ENCODE measurements at regions not wholly inside any gene's neighbourhood (a gene's known extent, or its start where the extent isn't known, plus 50 kb on each side); places are given as distances from the start of the nearest gene placed in this dataset.
"Not testable (repeated sequence)": the region's sequence is repeated elsewhere in the genome, so short reads cannot be mapped to it uniquely, and the experiment has no call there.

DNA sequence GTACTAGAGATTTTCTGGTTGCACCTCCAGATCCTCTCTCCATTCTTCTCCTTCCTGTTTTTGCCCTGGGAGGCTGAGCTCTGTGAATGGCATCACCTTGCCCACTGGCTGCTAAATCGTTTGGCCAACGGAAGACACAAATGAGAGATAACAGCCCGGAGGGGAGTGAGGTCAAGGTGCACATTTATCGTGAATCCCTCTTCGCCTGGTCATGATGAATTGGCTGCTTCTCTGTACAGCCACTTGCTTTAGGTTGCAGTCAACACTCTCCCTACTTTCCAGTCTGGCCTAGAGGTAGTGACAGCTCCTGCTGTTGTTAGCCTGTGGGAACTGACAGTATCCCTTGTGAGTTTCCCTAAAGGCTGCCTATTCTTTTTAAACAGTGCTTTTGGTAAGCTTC is 85.4 kb upstream of the CHCHD3 start:
- no peaks in the 10 kb centered on the region for H3K4me1 Mint-ChIP-seq
- H3K27me3 Mint-ChIP-seq: peaks cover 17 to 29% (median 21%) of the 10 kb centered on the region in 3 donors
- H3K36me3 Mint-ChIP-seq: no peaks in the 10 kb centered on the region
- H3K27ac Mint-ChIP-seq: no peak overlapping the region
- H3K9me3 Mint-ChIP-seq: peaks cover 0 to 3% (median 0%) of the 10 kb centered on the region in 7 donors
- no peak for DNase-seq
- no peak for ATAC-seq (ENCODE audit: low read depth in 2 of 2)
- no peak overlapping the region for H3K4me3 Mint-ChIP-seq

DNA sequence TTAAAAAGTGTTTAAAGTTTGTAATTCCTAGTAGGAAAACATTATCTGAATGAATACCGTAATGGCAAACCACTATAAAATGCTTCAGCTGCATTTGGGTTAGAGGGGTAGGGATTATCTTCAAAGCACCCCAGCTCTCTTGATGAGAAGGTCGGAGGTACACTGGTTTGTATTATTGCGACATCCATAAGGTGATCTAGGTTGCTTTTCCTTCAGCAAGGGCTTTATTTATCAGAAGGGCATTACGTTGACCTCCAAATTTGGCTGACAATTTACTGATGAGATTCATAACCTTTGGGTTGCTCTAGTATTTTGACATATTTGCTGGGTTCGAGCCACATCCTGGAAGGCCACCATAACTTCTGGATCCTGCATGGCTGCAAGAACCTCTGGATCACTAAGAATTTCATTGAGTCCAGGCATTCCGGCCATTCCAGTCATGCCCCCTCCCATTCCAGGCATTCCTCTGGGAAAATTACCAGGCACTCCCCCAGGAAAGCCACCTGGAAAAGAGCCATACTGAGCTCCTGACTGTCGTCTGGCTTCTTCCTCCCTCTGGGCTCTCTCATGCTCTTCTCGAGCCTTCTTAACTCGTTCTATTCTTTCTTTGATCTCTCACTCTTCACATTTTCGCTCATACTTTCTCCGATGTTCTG is 83.6 kb upstream of the EXOC4 start:
- not testable (repeated sequence) for H3K27ac Mint-ChIP-seq; H3K36me3 Mint-ChIP-seq; H3K4me1 Mint-ChIP-seq; H3K4me3 Mint-ChIP-seq; ATAC-seq (ENCODE audit: low read depth in 2 of 2); H3K9me3 Mint-ChIP-seq; DNase-seq
- peaks cover 8 to 26% (median 13%) of the 10 kb centered on the region in 3 donors for H3K27me3 Mint-ChIP-seq

DNA sequence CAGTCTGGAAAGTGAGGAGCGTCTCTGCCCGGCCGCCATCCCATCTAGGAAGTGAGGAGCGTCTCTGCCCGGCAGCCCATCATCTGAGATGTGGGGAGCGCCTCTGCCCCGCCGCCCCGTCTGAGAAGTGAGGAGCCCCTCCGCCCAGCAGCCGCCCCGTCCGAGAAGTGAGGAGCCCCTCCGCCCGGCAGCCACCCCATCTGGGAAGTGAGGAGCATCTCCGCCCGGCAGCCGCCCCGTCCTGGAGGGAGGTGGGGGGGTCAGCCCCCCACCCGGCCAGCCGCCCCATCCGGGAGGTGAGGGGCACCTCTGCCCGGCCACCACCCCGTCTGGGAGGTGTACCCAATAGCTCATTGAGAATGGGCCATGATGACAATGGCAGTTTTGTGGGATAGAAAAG is 75.4 kb upstream of the EXOC4 start:
- H3K4me3 Mint-ChIP-seq; DNase-seq; H3K4me1 Mint-ChIP-seq; H3K27ac Mint-ChIP-seq; H3K36me3 Mint-ChIP-seq; ATAC-seq (ENCODE audit: low read depth in 2 of 2): not testable (repeated sequence)
- Mint-ChIP-seq H3K27me3 (peaks cover 0 to 28% (median 0%) of the 10 kb centered on the region in 3 donors), H3K9me3 (peaks cover 4 to 21% (median 8%) of the 10 kb centered on the region in 7 donors)

DNA sequence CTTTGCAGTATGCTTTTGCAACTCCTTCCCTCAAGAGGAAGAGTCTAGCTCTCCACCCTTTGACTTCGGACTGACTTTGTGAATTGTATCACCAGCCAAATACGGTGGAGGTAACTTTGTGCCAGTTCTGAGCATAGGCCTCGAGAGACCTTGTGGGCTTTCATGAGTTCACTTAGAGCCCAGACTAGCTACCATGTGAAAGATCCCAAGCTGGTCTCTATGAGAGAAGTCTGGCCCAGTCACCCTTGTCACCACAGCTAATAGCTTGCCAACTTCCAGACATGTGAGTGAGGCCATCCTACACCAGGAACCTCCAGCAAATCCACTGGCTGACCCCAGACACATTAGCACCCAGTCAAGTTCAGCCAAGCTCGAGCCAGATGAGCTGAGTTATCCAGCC is 72.2 kb upstream of the EXOC4 start:
- no peak overlapping the region for H3K27ac Mint-ChIP-seq
- H3K27me3 Mint-ChIP-seq: peaks cover 0 to 13% (median 0%) of the 10 kb centered on the region in 3 donors
- no peak overlapping the region for H3K4me3 Mint-ChIP-seq
- no peak for DNase-seq
- ATAC-seq (ENCODE audit: low read depth in 2 of 2): no peak
- H3K9me3 Mint-ChIP-seq: peaks cover 4 to 17% (median 8%) of the 10 kb centered on the region in 7 donors
- no peaks in the 10 kb centered on the region for H3K4me1 Mint-ChIP-seq
- no peaks in the 10 kb centered on the region for H3K36me3 Mint-ChIP-seq

DNA sequence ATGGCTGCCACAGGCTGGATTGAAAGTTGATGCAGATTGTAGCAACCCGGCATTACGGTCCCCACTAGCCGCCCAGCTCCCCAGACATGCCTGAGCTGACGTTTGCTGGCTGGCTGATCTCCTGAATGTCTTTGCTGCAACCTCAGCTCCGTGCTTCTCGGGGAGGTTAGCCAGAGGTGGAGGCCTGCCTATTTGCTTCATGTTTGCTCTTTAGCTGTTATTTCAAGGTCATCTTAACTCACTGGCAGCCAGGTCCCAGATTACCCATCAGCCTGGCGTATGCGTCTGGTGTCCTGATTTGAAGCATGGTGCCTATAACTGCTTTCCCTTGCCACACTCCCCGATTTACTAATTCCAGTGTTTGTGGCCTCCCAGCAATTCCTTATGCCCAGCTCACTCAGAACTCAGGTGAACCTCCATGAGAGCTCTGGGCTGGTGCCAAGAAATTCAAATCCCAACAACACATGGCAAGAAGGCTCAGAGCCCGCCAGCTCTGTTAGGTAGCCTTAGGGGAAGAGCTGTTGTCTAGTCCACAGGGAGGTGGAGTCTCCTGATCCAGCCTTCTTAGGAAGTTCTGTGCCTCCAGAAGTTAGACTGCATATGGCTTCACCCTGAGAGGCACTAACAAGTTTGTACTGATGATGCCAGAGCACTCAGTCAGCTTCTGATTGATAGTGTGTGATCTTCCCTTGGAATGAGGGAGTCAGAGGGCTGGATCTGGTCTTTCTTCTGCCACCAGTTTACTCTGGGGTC is 69.7 kb upstream of the EXOC4 start:
- H3K27me3 Mint-ChIP-seq: peaks cover 0 to 18% (median 4%) of the 10 kb centered on the region in 3 donors
- no peaks in the 10 kb centered on the region for H3K36me3 Mint-ChIP-seq
- no peak for DNase-seq
- H3K4me1 Mint-ChIP-seq: no peaks in the 10 kb centered on the region
- H3K4me3 Mint-ChIP-seq: no peak overlapping the region
- no peak for ATAC-seq (ENCODE audit: low read depth in 2 of 2)
- H3K9me3 Mint-ChIP-seq: peaks cover 4 to 11% (median 6%) of the 10 kb centered on the region in 7 donors
- H3K27ac Mint-ChIP-seq: no peak overlapping the region

DNA sequence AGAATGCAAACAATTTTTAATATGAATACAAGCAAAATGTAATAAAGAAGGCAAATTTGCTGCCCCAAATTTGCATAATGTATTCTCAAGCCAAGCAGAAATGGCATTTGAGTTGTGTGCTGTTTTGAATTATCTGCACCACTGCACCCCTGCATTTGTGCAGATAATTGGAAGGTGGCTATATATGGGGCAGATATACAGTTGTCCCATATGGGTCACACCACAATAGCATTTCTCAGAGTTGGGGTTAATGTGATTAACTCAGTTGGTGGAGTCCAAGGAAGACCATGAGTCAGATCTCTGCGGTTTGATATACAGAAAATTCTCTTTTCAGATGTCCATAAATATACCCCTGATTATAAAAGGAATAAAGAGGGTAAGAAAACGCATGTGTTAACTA is 68.9 kb upstream of the EXOC4 start:
- no peak for DNase-seq

DNA sequence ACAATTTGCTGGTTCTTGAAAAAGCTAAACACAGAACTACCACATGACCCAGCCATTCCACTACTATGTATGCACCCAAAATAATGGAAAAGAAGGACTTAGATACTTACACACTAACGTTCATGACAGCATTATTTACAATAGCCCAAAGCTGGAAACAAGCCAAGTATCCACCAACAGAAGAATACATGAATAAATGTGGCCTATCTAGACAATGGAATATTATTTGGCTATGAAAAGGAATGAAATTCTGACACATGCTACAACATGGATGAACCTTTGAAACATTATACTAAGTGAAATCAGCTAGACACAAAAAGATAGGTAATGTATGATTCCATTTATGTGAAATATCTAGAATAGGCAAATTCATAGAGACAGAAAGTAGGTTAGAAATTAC is 67.4 kb upstream of the EXOC4 start:
- DNase-seq (no peak), ATAC-seq (ENCODE audit: low read depth in 2 of 2) (no peak)
- H3K27me3 Mint-ChIP-seq: peaks cover 4 to 11% (median 6%) of the 10 kb centered on the region in 3 donors
- no peaks in the 10 kb centered on the region for H3K36me3 Mint-ChIP-seq
- peaks cover 0 to 4% (median 0%) of the 10 kb centered on the region in 7 donors for H3K9me3 Mint-ChIP-seq
- no peaks in the 10 kb centered on the region for H3K4me1 Mint-ChIP-seq
- no peak overlapping the region for H3K4me3 Mint-ChIP-seq
- H3K27ac Mint-ChIP-seq: no peak overlapping the region

More for the DNA sequence above, 68.9 kb upstream of the EXOC4 start:
- Mint-ChIP-seq H3K36me3 (no peaks in the 10 kb centered on the region), H3K4me3 (no peak overlapping the region), H3K27me3 (peaks cover 0 to 13% (median 4%) of the 10 kb centered on the region in 3 donors), H3K4me1 (no peaks in the 10 kb centered on the region), H3K9me3 (peaks cover 0 to 4% (median 1%) of the 10 kb centered on the region in 7 donors), H3K27ac (no peak overlapping the region)
- no peak for ATAC-seq (ENCODE audit: low read depth in 2 of 2)

DNA sequence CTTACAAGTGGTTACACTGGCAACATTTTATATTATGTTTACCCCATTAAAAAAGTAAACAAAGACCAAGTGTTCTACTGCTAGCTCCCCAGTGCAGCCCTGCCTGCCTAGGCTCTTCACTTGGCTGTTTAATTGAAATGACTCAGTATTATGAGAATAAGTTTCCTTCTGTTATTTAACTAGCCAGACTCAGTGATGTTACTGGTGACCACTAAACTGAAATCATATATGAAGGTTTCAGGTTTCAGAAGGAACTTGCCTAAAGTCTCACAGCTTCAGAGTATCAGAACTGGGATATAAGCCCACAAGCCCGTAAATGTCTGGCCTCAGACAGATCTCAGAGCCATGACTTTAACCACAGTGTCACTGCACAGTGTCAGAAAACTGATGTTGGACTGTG is 66.8 kb upstream of the EXOC4 start:
- H3K36me3 Mint-ChIP-seq: no peaks in the 10 kb centered on the region
- H3K9me3 Mint-ChIP-seq: peaks cover 0 to 4% (median 0%) of the 10 kb centered on the region in 7 donors
- H3K27me3 Mint-ChIP-seq: peaks cover 4 to 12% (median 9%) of the 10 kb centered on the region in 3 donors
- H3K4me3 Mint-ChIP-seq: no peak overlapping the region
- DNase-seq (no peak), ATAC-seq (ENCODE audit: low read depth in 2 of 2) (no peak)
- H3K4me1 Mint-ChIP-seq: no peaks in the 10 kb centered on the region
- H3K27ac Mint-ChIP-seq: no peak overlapping the region

DNA sequence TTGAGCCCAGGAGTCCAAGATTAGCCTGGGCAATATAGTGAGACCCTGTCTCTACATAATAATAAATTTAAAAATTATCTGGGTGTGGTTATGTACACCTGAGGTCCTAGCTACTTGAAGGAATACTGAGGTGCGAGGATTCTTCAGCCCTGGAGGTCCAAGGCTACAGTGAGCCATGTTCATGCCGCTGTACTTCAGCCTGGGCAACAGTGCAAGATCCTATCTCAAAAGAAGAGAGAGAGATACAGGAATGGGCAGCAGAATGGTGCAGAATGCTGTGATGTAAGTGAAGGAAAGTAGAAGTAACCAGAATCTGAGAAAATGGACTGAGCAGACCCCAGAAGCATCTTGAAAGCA is 62.7 kb upstream of the EXOC4 start:
- Mint-ChIP-seq H3K36me3 (no peaks in the 10 kb centered on the region), H3K27ac (no peak overlapping the region), H3K4me3 (no peak overlapping the region), H3K4me1 (no peaks in the 10 kb centered on the region), H3K9me3 (peaks cover 0 to 16% (median 5%) of the 10 kb centered on the region in 7 donors), H3K27me3 (peaks cover 4 to 18% (median 17%) of the 10 kb centered on the region in 3 donors)
- ATAC-seq (ENCODE audit: low read depth in 2 of 2) (no peak), DNase-seq (no peak)

DNA sequence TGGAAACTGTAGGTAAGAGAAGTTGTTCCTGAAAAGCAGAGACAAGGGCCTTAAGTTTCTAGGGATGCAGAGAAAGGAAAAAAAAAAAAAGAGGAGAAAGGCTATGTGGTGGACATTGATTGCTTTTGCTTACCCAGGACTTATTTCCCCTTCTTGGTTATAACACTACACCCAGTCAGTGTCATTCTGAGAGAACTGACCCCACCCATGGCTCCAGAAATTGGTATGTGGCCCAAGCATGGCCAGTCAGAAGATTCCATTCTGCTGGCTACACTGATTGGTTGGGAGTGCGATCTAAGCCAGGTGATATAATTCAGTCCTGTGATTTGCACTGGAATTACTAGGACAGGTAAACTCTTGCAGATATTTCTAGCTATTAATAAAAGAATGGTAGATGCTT is 62.2 kb upstream of the EXOC4 start:
- Mint-ChIP-seq H3K9me3 (peaks cover 0 to 16% (median 5%) of the 10 kb centered on the region in 7 donors), H3K27me3 (peaks cover 4 to 18% (median 17%) of the 10 kb centered on the region in 3 donors), H3K36me3 (no peaks in the 10 kb centered on the region), H3K4me3 (no peak overlapping the region), H3K4me1 (no peaks in the 10 kb centered on the region), H3K27ac (no peak overlapping the region)
- no peak for DNase-seq
- ATAC-seq (ENCODE audit: low read depth in 2 of 2): no peak

DNA sequence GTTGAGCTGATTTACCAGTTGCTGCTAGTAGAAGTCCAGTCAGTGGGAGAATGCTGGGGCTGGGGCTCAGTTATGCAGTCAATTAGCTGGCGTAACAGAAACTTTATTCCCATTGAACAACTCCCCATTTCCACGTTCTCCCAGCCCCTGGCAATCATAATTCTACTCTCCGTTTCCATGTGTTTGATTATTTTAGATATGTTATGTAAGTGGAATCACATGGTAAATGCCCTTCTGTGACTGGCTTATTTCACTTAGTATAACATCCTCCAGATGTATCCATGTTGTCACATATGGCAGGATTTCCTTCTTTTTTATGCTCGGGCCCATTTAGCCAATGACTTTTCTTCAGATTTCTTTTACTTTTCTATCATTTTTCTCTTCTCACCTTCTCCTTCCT is 61.1 kb upstream of the EXOC4 start:
- Mint-ChIP-seq H3K4me3 (no peak overlapping the region), H3K36me3 (no peaks in the 10 kb centered on the region), H3K27ac (no peak overlapping the region), H3K9me3 (peaks cover 0 to 12% (median 5%) of the 10 kb centered on the region in 7 donors), H3K27me3 (peaks cover 0 to 21% (median 11%) of the 10 kb centered on the region in 3 donors), H3K4me1 (no peaks in the 10 kb centered on the region)
- ATAC-seq (ENCODE audit: low read depth in 2 of 2) (no peak), DNase-seq (no peak)

DNA sequence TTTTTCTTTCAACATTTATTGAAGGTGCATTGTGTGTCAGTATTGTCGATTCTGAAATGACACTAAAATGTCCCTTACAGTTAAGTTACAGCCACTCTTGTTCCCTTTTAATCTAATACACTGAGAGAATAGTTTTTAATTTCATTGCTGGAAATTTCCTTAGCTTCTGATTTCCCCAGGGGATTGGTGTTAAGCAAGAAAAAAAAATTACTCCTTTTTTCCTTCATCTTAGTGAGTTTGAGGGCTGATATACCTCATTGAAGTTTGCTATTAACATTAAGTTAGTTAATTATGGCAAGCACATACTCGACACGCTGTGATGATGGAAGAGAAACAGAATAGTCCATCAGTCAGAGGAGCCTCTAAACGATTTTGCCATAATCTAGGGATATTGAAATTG is 57.0 kb upstream of the EXOC4 start:
- Mint-ChIP-seq H3K9me3 (peaks cover 0 to 12% (median 5%) of the 10 kb centered on the region in 7 donors), H3K27me3 (peaks cover 6 to 22% (median 20%) of the 10 kb centered on the region in 3 donors), H3K4me1 (no peaks in the 10 kb centered on the region), H3K36me3 (no peaks in the 10 kb centered on the region), H3K27ac (peak overlapping the region in 1 of 6 donors; percentile 29), H3K4me3 (no peak overlapping the region)
- ATAC-seq (ENCODE audit: low read depth in 2 of 2) (no peak), DNase-seq (no peak)

DNA sequence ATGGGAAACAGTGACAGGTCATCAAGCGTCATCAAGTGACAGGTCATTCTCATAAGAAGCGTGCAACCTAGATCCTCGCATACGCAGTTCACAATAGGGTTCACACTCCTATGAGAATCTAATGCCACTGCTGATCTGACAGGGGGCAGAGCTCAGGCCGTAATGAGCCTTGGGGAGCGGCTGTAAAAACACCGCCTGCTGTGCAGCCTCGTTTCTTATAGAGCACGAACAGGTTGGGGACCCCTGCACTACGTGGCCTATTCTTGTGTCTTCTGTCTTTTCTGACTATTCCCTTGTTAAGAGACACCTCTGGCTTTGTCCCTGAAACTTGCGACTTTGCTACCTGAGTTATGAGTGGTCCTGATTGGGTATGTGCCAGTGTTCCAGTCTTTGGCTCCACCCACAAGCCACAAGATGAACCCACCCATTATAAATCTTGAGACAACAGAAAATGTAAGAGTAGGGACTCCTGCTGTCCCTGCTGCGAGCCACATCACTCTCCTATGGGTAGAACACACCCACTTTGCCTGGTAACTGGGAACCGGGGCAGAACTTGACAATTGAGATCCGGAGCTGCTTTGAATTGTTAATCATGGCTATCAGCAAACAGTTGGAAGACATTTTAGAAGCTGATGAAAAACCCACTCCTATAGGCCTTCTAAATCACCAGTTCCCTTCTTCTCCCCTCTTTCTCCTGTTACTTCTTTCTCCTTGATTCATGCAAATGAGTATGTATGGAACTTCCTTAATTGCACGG is 55.8 kb upstream of the EXOC4 start:
- no peaks in the 10 kb centered on the region for H3K36me3 Mint-ChIP-seq
- DNase-seq (no peak), ATAC-seq (ENCODE audit: low read depth in 2 of 2) (no peak)
- H3K4me1 Mint-ChIP-seq: no peaks in the 10 kb centered on the region
- H3K27ac Mint-ChIP-seq: peak overlapping the region in 2 of 6 donors; percentile 16 to 74
- H3K4me3 Mint-ChIP-seq: no peak overlapping the region
- peaks cover 0 to 12% (median 5%) of the 10 kb centered on the region in 7 donors for H3K9me3 Mint-ChIP-seq
- peaks cover 6 to 20% (median 19%) of the 10 kb centered on the region in 3 donors for H3K27me3 Mint-ChIP-seq
